HG03159 (cell line): ENCODE measurements at regions not wholly inside any gene's neighbourhood (a gene's known extent, or its start where the extent isn't known, plus 50 kb on each side); places are given as distances from the start of the nearest gene placed in this dataset.

Source experiments
- ATAC-seq: cut with Tn5 transposase; IDR thresholded peaks from one replicate; pipeline ENCODE4 v1.9.1; 2021; ENCODE audit warnings: mild to moderate bottlenecking, moderate library complexity; ENCODE audit not compliant: unreplicated experiment

GRCh38 chr16:85561248-85562092, 51.7 kb upstream of the GSE1 start:
- no peak for ATAC-seq

DNA sequence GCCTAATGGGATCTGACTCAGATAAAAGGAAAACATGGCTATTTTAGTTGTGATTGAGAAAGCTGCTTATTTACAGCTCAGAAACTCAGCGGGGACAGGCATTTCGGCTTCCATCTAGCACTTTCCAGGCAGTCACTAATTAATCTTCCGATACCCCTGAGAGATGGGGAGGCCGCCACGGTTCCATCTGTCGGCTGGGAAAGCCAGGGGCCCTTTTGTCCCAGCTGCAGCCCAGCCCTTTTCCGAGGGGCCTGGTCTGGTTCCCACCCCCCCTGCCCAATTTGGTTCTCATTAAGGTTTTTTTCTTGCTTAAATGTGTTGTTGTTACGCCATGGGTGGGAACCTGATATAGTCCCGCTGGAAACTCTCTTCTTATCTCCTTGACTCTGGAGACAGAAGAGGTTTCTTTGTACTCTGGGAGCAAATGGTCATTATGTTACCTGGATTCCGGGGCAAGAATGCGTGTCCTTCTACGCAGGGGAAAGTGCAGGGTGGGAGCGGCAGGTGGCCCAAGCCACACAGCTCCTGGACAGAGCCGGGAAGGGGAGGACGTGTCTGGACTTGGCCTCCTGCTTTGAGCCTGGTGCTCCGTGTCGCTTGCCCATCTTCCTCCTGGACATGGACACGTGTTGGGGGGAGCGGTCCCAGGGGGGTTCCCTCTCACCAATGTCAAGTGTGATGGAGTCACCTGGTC, 50.9 kb upstream of the GSE1 start:
- no peak for ATAC-seq

DNA sequence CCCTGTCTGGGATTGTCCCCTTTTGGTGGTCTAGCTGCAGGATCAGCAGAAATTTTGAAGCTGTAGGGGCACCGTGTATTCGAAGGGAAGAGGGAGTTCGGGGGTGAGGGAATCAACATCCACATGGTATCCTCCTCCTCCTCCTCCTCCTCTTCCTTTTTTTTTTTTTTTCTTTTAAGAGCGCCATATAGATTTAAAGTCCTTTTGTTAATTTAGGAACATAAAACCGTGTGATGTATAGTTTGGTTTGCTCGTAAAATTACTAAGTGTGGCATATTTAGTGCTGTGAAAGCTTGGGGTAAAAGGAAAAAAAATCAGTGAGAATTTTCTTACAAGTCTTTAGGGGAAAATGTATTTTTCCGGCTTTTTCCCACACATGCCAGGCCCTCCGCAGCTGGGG, 50.1 kb upstream of the GSE1 start:
- ATAC-seq, result no peak
